Esophagus muscularis mucosa (tissue), 4 donors: ENCODE measurements at regions not wholly inside any gene's neighbourhood (a gene's known extent, or its start where the extent isn't known, plus 50 kb on each side); places are given as distances from the start of the nearest gene placed in this dataset.

ENCODE experiments used
- DNase-seq: peaks from one replicate; pipeline ENCODE4 v3.0.0-alpha.2; 2017; ENCODE audit errors: extremely low spot score
- H3K27ac ChIP-seq, 4 donors: fragments of 200-600 bp; sonication (generic); replicated peaks in 1 of 4; 1 replicate in 3 of 4; 2 replicates in 1 of 4; pipeline ENCODE4 v1.5.1; 2016 to 2019; ENCODE audit warnings: mild to moderate bottlenecking in 1 of 4
- H3K27me3 ChIP-seq, 4 donors: fragments of 200-600 bp; sonication (generic); one replicate each; pipeline versions ENCODE4 v1.5.1 to v1.6.0; 2016 to 2019
- H3K36me3 ChIP-seq, 4 donors: fragments of 200-600 bp; sonication (generic); one replicate each; pipeline ENCODE4 v1.5.1; 2016 to 2019
- H3K4me1 ChIP-seq, 4 donors: fragments of 200-600 bp; sonication (generic); one replicate each; pipeline ENCODE4 v1.5.1; 2016 to 2019
- H3K4me3 ChIP-seq, 4 donors: fragments of 200-600 bp; sonication (generic); 1 replicate in 2 of 4; 2 replicates in 2 of 4; pipeline ENCODE4 v1.5.1; 2016 to 2019; ENCODE audit warnings: mild to moderate bottlenecking in 4 of 4, moderate library complexity in 1 of 4
- H3K9me3 ChIP-seq, 4 donors: fragments of 200-600 bp; sonication (generic); 1 replicate in 3 of 4; 2 replicates in 1 of 4; pipeline ENCODE4 v1.5.1; 2016 to 2019
- EP300 ChIP-seq: sonication (generic); formaldehyde crosslinking; IDR thresholded peaks from one replicate; pipeline ENCODE4 v1.6.1; 2017; ENCODE audit warnings: antibody characterized with exemption
- POLR2A ChIP-seq: fragments of 450-650 bp; IDR thresholded peaks from one replicate; pipeline ENCODE4 v1.6.1; 2017; ENCODE audit warnings: antibody characterized with exemption, moderate library complexity, mild to moderate bottlenecking, low read depth
- POLR2AphosphoS5 ChIP-seq, 2 donors: sonication (generic); formaldehyde crosslinking; IDR thresholded peaks; one replicate each; pipeline ENCODE4 v1.6.1; 2017; ENCODE audit warnings: antibody characterized with exemption in 2 of 2
- WGBS: methylation state at CpG from one replicate; pipeline ENCODE4 v1.1.5; 2018; 5-methylcytosine and 5-hydroxymethylcytosine counted together
- intact Hi-C: fragments of 100-400 bp; cut with DNase I; formaldehyde crosslinking; loops from one replicate; pipeline ENCODE4 v1.15.1; 2023
- TF ChIP-seq, protein P1 (sequence below), 3 experiments: fragments of 200-600 bp in 2 of 3; fragments of 450-650 bp in 1 of 3; sonication (generic) in 2 of 3; IDR thresholded peaks; one replicate each; pipeline ENCODE4 v1.5.1; 2017 to 2019; ENCODE audit warnings: antibody characterized with exemption in 3 of 3, mild to moderate bottlenecking in 2 of 3, moderate library complexity in 1 of 3

DNA sequence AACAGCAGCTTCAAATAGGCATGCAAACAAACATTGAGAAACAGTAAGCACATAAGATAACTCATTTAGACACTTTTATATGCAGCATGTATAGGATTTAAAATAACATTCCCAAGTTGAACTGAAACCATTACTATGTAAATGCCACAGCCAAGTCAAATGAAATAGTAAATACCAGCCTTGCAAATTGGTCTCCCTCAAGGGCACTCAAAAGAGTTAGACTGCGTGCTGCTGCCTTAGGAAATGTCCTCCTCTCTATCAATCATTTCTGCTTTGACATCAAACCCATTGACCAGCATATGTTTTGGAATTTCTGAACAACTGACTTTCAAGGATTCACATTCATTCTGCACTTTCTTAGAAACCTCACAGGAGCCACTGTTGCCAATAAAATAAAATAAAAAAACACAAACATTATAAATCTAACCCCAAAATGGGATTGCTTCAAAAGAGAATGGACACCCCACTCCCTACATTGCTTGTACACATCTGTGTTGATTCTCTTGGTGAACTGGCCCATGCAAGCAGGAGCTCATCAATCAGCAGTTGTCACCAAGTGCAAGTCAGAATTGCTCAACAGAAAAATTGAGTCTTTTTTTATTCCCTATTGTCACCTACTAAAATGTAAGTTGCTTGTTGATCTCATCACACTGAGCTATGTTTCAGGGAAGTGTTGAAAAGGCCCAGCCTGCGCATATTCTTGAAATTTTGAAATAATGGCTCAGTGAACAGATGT is 256.2 kb downstream of the DAD1 start:
- no peaks in the 10 kb centered on the region for H3K36me3 ChIP-seq
- H3K27ac ChIP-seq: no peak overlapping the region
- H3K4me1 ChIP-seq: peaks cover 0 to 15% (median under 1%) of the 10 kb centered on the region in 4 donors
- no peaks in the 10 kb centered on the region for H3K27me3 ChIP-seq
- WGBS: 79% methylated on average over 2 of the region's 2 CpGs
- H3K4me3 ChIP-seq: no peak overlapping the region
- H3K9me3 ChIP-seq: peaks cover 0 to 10% (median 8%) of the 10 kb centered on the region in 4 donors
- DNase-seq: no peak
- TF ChIP-seq EP300 (no peak), POLR2A (no peak), POLR2AphosphoS5 (IDR thresholded peaks at IDR 0.05) (no peak)
- TF ChIP-seq, protein P1, sequence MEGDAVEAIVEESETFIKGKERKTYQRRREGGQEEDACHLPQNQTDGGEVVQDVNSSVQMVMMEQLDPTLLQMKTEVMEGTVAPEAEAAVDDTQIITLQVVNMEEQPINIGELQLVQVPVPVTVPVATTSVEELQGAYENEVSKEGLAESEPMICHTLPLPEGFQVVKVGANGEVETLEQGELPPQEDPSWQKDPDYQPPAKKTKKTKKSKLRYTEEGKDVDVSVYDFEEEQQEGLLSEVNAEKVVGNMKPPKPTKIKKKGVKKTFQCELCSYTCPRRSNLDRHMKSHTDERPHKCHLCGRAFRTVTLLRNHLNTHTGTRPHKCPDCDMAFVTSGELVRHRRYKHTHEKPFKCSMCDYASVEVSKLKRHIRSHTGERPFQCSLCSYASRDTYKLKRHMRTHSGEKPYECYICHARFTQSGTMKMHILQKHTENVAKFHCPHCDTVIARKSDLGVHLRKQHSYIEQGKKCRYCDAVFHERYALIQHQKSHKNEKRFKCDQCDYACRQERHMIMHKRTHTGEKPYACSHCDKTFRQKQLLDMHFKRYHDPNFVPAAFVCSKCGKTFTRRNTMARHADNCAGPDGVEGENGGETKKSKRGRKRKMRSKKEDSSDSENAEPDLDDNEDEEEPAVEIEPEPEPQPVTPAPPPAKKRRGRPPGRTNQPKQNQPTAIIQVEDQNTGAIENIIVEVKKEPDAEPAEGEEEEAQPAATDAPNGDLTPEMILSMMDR (IDR thresholded peaks at IDR 0.05): no peak
- intact Hi-C loops: no loop called here

DNA sequence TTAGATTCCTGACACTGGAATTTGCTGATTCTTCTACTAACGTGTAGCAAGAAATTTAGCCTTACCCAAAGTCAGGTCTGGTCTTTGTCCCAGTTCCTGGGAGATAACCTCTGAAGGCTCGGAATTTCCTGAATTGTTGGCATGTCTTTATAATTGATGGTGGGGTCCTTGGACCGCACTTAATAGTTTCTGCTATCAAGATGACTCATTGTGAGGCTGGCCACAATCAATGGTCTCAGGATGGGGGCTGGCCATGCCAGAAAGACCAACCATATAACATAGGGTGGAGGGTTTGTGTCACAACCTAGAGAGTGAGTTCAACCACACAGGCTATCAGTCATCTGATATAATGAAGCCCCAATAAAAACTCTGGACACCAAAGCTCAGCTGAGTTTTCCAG is 259.7 kb downstream of the DAD1 start:
- intact Hi-C loops: no loop called here
- WGBS: 63% methylated on average over 3 of the region's 3 CpGs
- Histone ChIP-seq H3K4me3 (no peak overlapping the region), H3K36me3 (no peaks in the 10 kb centered on the region), H3K4me1 (peaks cover 0 to 10% (median 0%) of the 10 kb centered on the region in 4 donors), H3K27me3 (no peaks in the 10 kb centered on the region), H3K27ac (no peak overlapping the region), H3K9me3 (peaks cover 0 to 12% (median 10%) of the 10 kb centered on the region in 4 donors)
- DNase-seq: no peak
- TF ChIP-seq, protein P1 (IDR thresholded peaks at IDR 0.05): no peak
- TF ChIP-seq POLR2A (no peak), EP300 (no peak), POLR2AphosphoS5 (IDR thresholded peaks at IDR 0.05) (no peak)

DNA sequence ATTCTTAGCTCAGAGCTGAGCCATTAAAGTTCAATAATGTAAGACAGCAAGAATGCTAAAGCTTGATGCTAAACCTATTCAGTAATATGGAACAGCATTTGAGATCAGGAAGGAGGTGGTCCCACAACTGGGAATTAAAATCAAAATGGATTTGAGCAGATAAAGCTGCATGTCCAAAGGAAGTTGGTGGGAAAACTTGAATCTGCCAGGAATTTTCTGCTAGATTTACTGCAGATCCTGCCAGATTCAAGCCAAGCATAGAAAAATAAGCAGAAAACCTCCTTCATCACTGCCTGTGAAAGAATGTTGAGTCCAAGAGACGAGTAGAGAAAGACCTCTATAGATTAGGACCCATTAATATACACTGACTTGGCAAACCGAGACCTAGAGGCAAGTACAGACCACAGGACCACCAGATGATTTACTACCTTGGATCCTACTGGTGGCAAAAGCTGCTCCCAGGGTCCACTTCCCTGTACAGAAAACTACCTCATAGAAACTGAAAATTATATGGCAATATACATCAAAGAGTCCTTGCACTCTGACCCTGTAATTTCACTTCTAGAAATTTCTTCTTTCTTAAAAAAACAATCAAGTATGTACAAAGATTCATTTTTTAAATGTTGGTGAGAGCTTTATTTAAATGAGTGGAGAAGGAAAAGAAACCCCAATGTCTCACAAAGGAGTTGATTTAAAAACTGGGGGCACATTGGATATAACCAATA is 263.2 kb downstream of the DAD1 start:
- 51% methylated on average over 2 of the region's 2 CpGs for WGBS
- intact Hi-C loops: no loop called here
- Histone ChIP-seq H3K9me3 (peaks cover 0 to 12% (median 10%) of the 10 kb centered on the region in 4 donors), H3K4me1 (no peaks in the 10 kb centered on the region), H3K27me3 (no peaks in the 10 kb centered on the region), H3K4me3 (no peak overlapping the region), H3K27ac (no peak overlapping the region), H3K36me3 (no peaks in the 10 kb centered on the region)
- no peak for DNase-seq
- TF ChIP-seq POLR2A (no peak), POLR2AphosphoS5 (IDR thresholded peaks at IDR 0.05) (no peak), EP300 (no peak)
- TF ChIP-seq, protein P1 (IDR thresholded peaks at IDR 0.05): no peak

DNA sequence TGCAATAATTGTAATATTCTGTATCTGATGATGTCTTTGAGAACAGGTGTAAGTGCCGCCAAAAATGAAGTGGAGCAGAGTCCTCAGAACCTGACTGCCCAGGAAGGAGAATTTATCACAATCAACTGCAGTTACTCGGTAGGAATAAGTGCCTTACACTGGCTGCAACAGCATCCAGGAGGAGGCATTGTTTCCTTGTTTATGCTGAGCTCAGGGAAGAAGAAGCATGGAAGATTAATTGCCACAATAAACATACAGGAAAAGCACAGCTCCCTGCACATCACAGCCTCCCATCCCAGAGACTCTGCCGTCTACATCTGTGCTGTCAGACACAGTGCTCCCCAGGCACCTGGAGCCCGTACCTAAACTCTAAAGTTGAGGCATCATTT is 268.7 kb downstream of the DAD1 start:
- TF ChIP-seq EP300 (no peak), POLR2AphosphoS5 (IDR thresholded peaks at IDR 0.05) (no peak), POLR2A (no peak)
- TF ChIP-seq, protein P1 (IDR thresholded peaks at IDR 0.05): no peak
- Histone ChIP-seq H3K27me3 (no peaks in the 10 kb centered on the region), H3K4me3 (no peak overlapping the region), H3K27ac (no peak overlapping the region), H3K9me3 (no peaks in the 10 kb centered on the region), H3K36me3 (no peaks in the 10 kb centered on the region), H3K4me1 (no peaks in the 10 kb centered on the region)
- intact Hi-C loops: no loop called here
- WGBS: 40% methylated on average over 4 of the region's 4 CpGs
- DNase-seq: no peak
